Amygdala (tissue), 56 donors: ENCODE measurements at regions not wholly inside any gene's neighbourhood (a gene's known extent, or its start where the extent isn't known, plus 50 kb on each side); places are given as distances from the start of the nearest gene placed in this dataset.
"Not testable (repeated sequence)": the region's sequence is repeated elsewhere in the genome, so short reads cannot be mapped to it uniquely, and the experiment has no call there.

Experiments used
- DNase-seq, 56 donors: peaks; one replicate each; lab custom pipeline; 2025; lab: John Stamatoyannopoulos, UW

GRCh38 chr1:233787599-233787998 is 116.9 kb upstream of the SLC35F3 start:
- no peak for DNase-seq

GRCh38 chr1:233788687-233789086 is 115.8 kb upstream of the SLC35F3 start:
- no peak for DNase-seq

- DNase-seq = no peak
Observed at GRCh38 chr1:233790121-233790520, 114.4 kb upstream of the SLC35F3 start.

- peak in 43 of 56 donors; percentile 3 to 75 (median 27) for DNase-seq
Observed at GRCh38 chr1:233790662-233791371, 113.7 kb upstream of the SLC35F3 start.

GRCh38 chr1:233791372-233791703 is 113.1 kb upstream of the SLC35F3 start:
- no peak for DNase-seq

- DNase-seq = no peak
Observed at GRCh38 chr1:233791721-233792120, 112.8 kb upstream of the SLC35F3 start.

GRCh38 chr1:233794863-233795262 is 109.6 kb upstream of the SLC35F3 start:
- DNase-seq = no peak

GRCh38 chr1:233796146-233796783 is 108.2 kb upstream of the SLC35F3 start:
- no peak for DNase-seq

- no peak for DNase-seq
Observed at GRCh38 chr1:233802611-233803010, 101.9 kb upstream of the SLC35F3 start.

- DNase-seq = no peak
Observed at GRCh38 chr1:233805786-233806185, 98.7 kb upstream of the SLC35F3 start.

- DNase-seq = no peak
Observed at GRCh38 chr1:233815357-233815756, 89.1 kb upstream of the SLC35F3 start.

- DNase-seq = no peak
Observed at GRCh38 chr1:233815865-233816264, 88.6 kb upstream of the SLC35F3 start.

GRCh38 chr1:233816348-233816747 is 88.1 kb upstream of the SLC35F3 start:
- no peak for DNase-seq

- DNase-seq = no peak
Observed at GRCh38 chr1:233819042-233819441, 85.4 kb upstream of the SLC35F3 start.

GRCh38 chr1:233824179-233824578 is 80.3 kb upstream of the SLC35F3 start:
- not testable (repeated sequence) for DNase-seq

GRCh38 chr1:233827937-233828336 is 76.5 kb upstream of the SLC35F3 start:
- DNase-seq = not testable (repeated sequence)

GRCh38 chr1:233828480-233828879 is 76.0 kb upstream of the SLC35F3 start:
- DNase-seq = no peak

- no peak for DNase-seq
Observed at GRCh38 chr1:233834609-233835008, 69.9 kb upstream of the SLC35F3 start.

GRCh38 chr1:233838207-233838606 is 66.3 kb upstream of the SLC35F3 start:
- DNase-seq = not testable (repeated sequence)

GRCh38 chr1:233843525-233844204 is 60.8 kb upstream of the SLC35F3 start:
- DNase-seq = no peak

- DNase-seq = no peak
Observed at GRCh38 chr1:233844275-233844674, 60.2 kb upstream of the SLC35F3 start.

GRCh38 chr1:233844692-233845091 is 59.8 kb upstream of the SLC35F3 start:
- no peak for DNase-seq
